ENCODE measurements at regions not wholly inside any gene's neighbourhood (a gene's known extent, or its start where the extent isn't known, plus 50 kb on each side); places are given as distances from the start of the nearest gene placed in this dataset.

GRCh38 chr11:134754521-134755198 lies 342.6 kb upstream of the B3GAT1 start:
- Histone ChIP-seq H3K4me1 (no peaks in the 10 kb centered on the region), H3K27me3 (peaks cover 17% of the 10 kb centered on the region), H3K36me3 (no peaks in the 10 kb centered on the region), H3K4me3 (no peak overlapping the region), H3K9me3 (no peaks in the 10 kb centered on the region), H3K27ac (no peak overlapping the region)
- no peak for ATAC-seq
- WGBS, 2 donors (ENCODE audit: low coverage in 1 of 2): 69% methylated on average over 8 of the region's 19 CpGs; no CpG with 5 or more reads in 1 of the 2 donors
- TF ChIP-seq, protein P1, sequence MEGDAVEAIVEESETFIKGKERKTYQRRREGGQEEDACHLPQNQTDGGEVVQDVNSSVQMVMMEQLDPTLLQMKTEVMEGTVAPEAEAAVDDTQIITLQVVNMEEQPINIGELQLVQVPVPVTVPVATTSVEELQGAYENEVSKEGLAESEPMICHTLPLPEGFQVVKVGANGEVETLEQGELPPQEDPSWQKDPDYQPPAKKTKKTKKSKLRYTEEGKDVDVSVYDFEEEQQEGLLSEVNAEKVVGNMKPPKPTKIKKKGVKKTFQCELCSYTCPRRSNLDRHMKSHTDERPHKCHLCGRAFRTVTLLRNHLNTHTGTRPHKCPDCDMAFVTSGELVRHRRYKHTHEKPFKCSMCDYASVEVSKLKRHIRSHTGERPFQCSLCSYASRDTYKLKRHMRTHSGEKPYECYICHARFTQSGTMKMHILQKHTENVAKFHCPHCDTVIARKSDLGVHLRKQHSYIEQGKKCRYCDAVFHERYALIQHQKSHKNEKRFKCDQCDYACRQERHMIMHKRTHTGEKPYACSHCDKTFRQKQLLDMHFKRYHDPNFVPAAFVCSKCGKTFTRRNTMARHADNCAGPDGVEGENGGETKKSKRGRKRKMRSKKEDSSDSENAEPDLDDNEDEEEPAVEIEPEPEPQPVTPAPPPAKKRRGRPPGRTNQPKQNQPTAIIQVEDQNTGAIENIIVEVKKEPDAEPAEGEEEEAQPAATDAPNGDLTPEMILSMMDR (IDR thresholded peaks at IDR 0.05): no peak
- TF ChIP-seq POLR2AphosphoS5 (IDR thresholded peaks at IDR 0.05) (no peak), POLR2A (IDR thresholded peaks at IDR 0.05) (no peak), EP300 (IDR thresholded peaks at IDR 0.05) (no peak)

- no peaks in the 10 kb centered on the region for H3K36me3 ChIP-seq
- ATAC-seq: no peak
- H3K27ac ChIP-seq: no peak overlapping the region
- TF ChIP-seq, protein P1 (IDR thresholded peaks at IDR 0.05): no peak
- TF ChIP-seq POLR2AphosphoS5 (IDR thresholded peaks at IDR 0.05) (no peak), EP300 (IDR thresholded peaks at IDR 0.05) (no peak), POLR2A (IDR thresholded peaks at IDR 0.05) (no peak)
- H3K4me3 ChIP-seq: no peak overlapping the region
- WGBS, 2 donors (ENCODE audit: low coverage in 1 of 2): 62 to 94% methylated on average over 3 to 10 of the region's 16 CpGs
- peaks cover 0 to under 1% (median 0%) of the 10 kb centered on the region in 3 donors for H3K9me3 ChIP-seq
- no peaks in the 10 kb centered on the region for H3K4me1 ChIP-seq
- H3K27me3 ChIP-seq: peaks cover 17% of the 10 kb centered on the region
These were observed 341.9 kb upstream of the B3GAT1 start for GRCh38 chr11:134753771-134754520.

DNA sequence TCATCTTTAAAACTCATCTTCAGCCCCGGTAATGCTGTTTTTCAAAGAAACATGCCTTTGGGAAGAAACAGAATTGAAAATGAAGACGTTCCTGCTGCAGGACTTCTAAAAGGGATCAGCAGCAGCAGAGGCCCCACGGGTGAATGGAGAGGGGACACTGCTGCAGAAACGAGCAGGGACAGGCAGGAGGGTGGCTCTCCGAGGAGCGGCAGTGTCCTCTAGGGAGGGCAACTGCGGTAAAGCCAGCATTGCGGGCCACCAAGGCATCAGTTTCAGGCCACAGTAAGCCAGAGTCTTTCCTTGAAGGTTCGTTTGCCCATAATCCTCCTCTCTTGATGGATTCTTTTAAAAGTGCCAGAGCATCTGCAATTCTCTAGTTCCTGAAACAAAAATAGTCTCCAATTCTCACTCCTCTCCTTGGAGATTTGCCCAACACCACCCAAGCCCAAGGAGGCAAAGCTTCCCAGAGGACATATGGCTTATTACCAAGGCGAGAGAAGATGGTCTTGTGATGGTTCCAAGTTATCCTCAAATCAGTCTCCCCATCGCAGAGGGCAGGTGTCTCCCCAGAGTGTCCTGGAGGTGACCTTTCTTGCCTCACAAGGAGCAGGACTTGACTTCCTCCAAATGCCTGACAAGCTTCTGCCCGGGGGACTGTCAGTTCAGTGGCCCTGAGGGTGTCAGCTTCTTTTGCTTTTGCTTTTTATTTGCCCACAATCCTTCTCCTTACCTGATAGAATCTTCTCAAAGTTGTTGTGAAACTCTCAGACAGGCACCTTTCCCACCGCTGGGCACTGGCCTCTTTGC lies 341.1 kb upstream of the B3GAT1 start:
- ATAC-seq: no peak

GRCh38 chr11:134752526-134752925 lies 340.5 kb upstream of the B3GAT1 start:
- Histone ChIP-seq H3K27ac (no peak overlapping the region), H3K4me1 (no peaks in the 10 kb centered on the region), H3K9me3 (peaks cover 0 to 12% (median 0%) of the 10 kb centered on the region in 3 donors), H3K36me3 (no peaks in the 10 kb centered on the region), H3K4me3 (no peak overlapping the region), H3K27me3 (peaks cover 17% of the 10 kb centered on the region)
- 92% methylated on average over 4 to 5 of the region's 6 CpGs for WGBS, 2 donors (ENCODE audit: low coverage in 1 of 2)
- TF ChIP-seq, protein P1 (IDR thresholded peaks at IDR 0.05): no peak
- TF ChIP-seq EP300 (IDR thresholded peaks at IDR 0.05): no peak
- TF ChIP-seq POLR2A (IDR thresholded peaks at IDR 0.05): no peak
- no peak for TF ChIP-seq POLR2AphosphoS5 (IDR thresholded peaks at IDR 0.05)
- ATAC-seq: no peak

More for the DNA sequence above, 341.1 kb upstream of the B3GAT1 start:
- Histone ChIP-seq H3K27me3 (peaks cover 17% of the 10 kb centered on the region), H3K9me3 (peaks cover 0 to 8% (median 0%) of the 10 kb centered on the region in 3 donors), H3K4me1 (no peaks in the 10 kb centered on the region), H3K36me3 (no peaks in the 10 kb centered on the region), H3K27ac (no peak overlapping the region), H3K4me3 (no peak overlapping the region)
- no peak for TF ChIP-seq POLR2AphosphoS5 (IDR thresholded peaks at IDR 0.05)
- no peak for TF ChIP-seq EP300 (IDR thresholded peaks at IDR 0.05)
- TF ChIP-seq POLR2A (IDR thresholded peaks at IDR 0.05): no peak
- TF ChIP-seq, protein P1 (IDR thresholded peaks at IDR 0.05): no peak
- WGBS, 2 donors (ENCODE audit: low coverage in 1 of 2): 82% methylated on average over 8 of the region's 13 CpGs; no CpG with 5 or more reads in 1 of the 2 donors
